Uterus (tissue), 2 donors: ENCODE measurements at regions not wholly inside any gene's neighbourhood (a gene's known extent, or its start where the extent isn't known, plus 50 kb on each side); places are given as distances from the start of the nearest gene placed in this dataset.

Source experiments
- CTCF ChIP-seq, 4 experiments: fragments of 200-600 bp in 2 of 4; fragments of 450-650 bp in 2 of 4; sonication (generic) in 2 of 4; IDR thresholded peaks; one replicate each; pipeline ENCODE4 v1.5.1; 2016 to 2019; ENCODE audit warnings: antibody characterized with exemption in 4 of 4, mild to moderate bottlenecking in 2 of 4, moderate library complexity in 1 of 4
- POLR2A ChIP-seq, 2 donors: fragments of 450-650 bp; IDR thresholded peaks; one replicate each; pipeline ENCODE4 v1.6.1; 2016; ENCODE audit warnings: antibody characterized with exemption in 2 of 2, mild to moderate bottlenecking in 1 of 2, moderate library complexity in 1 of 2

DNA sequence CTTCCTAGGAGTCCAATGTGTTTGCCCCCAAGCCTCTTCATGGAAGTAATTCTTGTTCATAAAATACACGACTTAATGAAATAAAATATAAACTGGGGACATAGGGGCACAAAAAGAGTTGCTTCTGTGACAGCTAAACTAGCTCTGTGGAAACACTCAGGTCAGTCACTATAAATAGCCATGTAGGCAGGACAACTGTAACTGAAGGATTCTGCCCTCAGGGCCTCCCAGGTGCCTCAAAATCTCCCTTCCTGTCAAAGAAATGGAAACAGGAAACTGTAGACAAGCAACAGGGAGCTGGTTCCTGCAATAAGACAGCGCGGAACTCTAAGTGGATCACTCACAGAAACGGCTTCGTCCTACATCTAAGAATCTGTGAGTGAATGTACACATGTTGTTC is 178.1 kb upstream of the ZFHX3 start:
- TF ChIP-seq CTCF (IDR thresholded peaks at IDR 0.05) (no peak), POLR2A (IDR thresholded peaks at IDR 0.05) (no peak)
